KMS-11 (cell line): ENCODE measurements at regions not wholly inside any gene's neighbourhood (a gene's known extent, or its start where the extent isn't known, plus 50 kb on each side); places are given as distances from the start of the nearest gene placed in this dataset.

Source experiments
- H2AFZ ChIP-seq: fragments of 200-600 bp; sonication (generic); 2 replicates; pipeline ENCODE4 v1.6.1; 2016; ENCODE audit warnings: antibody characterized with exemption, mixed run types, low read depth
- H3K27ac ChIP-seq: fragments of 200-600 bp; sonication (generic); 2 replicates; pipeline ENCODE4 v1.6.1; 2016; ENCODE audit warnings: mild to moderate bottlenecking, mixed run types
- H3K27me3 ChIP-seq: fragments of 200-600 bp; sonication (generic); 2 replicates; pipeline ENCODE4 v1.6.1; 2017; ENCODE audit warnings: mild to moderate bottlenecking, low read depth, mixed run types, moderate library complexity; ENCODE audit not compliant: insufficient read depth
- H3K36me3 ChIP-seq: fragments of 200-600 bp; sonication (generic); 2 replicates; pipeline ENCODE4 v1.6.1; 2017; ENCODE audit warnings: mild to moderate bottlenecking, mixed run types; ENCODE audit not compliant: insufficient read depth
- H3K4me1 ChIP-seq: fragments of 200-600 bp; sonication (generic); 2 replicates; pipeline ENCODE4 v1.6.1; 2016; ENCODE audit warnings: mild to moderate bottlenecking, low read depth, mixed run types; ENCODE audit not compliant: poor library complexity, severe bottlenecking
- H3K4me2 ChIP-seq: fragments of 200-600 bp; sonication (generic); 2 replicates; pipeline ENCODE4 v1.7.0; 2016; ENCODE audit warnings: mild to moderate bottlenecking, mixed run types
- H3K4me3 ChIP-seq: fragments of 200-600 bp; sonication (generic); IDR thresholded peaks from 2 replicates; pipeline ENCODE4 v1.6.1; 2017; ENCODE audit warnings: low read depth, low read length, mixed read lengths; ENCODE audit not compliant: insufficient read depth
- H3K79me2 ChIP-seq: fragments of 200-600 bp; sonication (generic); 2 replicates; pipeline ENCODE4 v1.6.1; 2016; ENCODE audit warnings: low read depth, mixed run types; ENCODE audit not compliant: insufficient read depth
- H3K9ac ChIP-seq: fragments of 200-600 bp; sonication (generic); 2 replicates; pipeline ENCODE4 v1.6.1; 2016; ENCODE audit warnings: mild to moderate bottlenecking, mixed run types
- H4K20me1 ChIP-seq: fragments of 200-600 bp; sonication (generic); 2 replicates; pipeline ENCODE4 v1.6.1; 2016; ENCODE audit warnings: mild to moderate bottlenecking, mixed run types; ENCODE audit not compliant: insufficient read depth
- TF ChIP-seq, protein P1 (sequence below): fragments of 200-600 bp; sonication (generic); conservative IDR thresholded peaks from 2 replicates; pipeline ENCODE4 v1.6.1; 2017; ENCODE audit warnings: low read depth, mild to moderate bottlenecking, antibody characterized with exemption, low read length, moderate library complexity, mixed read lengths

DNA sequence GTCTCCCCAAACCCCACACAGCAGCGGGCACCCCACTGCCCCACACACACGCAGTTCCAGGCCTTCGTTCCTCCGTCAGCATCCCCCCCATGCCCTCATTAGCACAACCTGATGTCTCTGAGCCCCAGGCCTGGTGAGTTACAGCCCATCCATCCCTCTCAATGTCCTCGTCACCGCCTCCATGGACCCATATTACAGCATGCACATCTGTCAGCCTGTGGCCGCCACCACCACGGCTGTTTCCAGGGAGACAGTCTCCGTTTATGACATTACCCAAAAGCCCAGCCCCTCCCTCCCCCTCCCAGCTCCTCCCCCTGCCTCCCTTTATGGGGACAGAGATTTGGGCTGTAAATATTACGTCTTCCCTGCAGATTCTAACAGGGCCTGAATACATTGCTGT is 143.1 kb upstream of the LINGO1 start:
- H3K4me1 ChIP-seq, result no peaks in the 10 kb centered on the region
- H3K79me2 ChIP-seq, result no peaks in the 10 kb centered on the region
- peaks cover 30% of the 10 kb centered on the region; the same call in 1 of the 2 replicates for H3K27me3 ChIP-seq
- H3K36me3 ChIP-seq, result no peaks in the 10 kb centered on the region
- H3K4me3 ChIP-seq, result no peak overlapping the region
- H3K4me2 ChIP-seq, result no peak overlapping the region
- TF ChIP-seq, protein P1, sequence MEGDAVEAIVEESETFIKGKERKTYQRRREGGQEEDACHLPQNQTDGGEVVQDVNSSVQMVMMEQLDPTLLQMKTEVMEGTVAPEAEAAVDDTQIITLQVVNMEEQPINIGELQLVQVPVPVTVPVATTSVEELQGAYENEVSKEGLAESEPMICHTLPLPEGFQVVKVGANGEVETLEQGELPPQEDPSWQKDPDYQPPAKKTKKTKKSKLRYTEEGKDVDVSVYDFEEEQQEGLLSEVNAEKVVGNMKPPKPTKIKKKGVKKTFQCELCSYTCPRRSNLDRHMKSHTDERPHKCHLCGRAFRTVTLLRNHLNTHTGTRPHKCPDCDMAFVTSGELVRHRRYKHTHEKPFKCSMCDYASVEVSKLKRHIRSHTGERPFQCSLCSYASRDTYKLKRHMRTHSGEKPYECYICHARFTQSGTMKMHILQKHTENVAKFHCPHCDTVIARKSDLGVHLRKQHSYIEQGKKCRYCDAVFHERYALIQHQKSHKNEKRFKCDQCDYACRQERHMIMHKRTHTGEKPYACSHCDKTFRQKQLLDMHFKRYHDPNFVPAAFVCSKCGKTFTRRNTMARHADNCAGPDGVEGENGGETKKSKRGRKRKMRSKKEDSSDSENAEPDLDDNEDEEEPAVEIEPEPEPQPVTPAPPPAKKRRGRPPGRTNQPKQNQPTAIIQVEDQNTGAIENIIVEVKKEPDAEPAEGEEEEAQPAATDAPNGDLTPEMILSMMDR, result no peak
- no peak overlapping the region for H3K9ac ChIP-seq
- no peak overlapping the region for H2AFZ ChIP-seq
- H3K27ac ChIP-seq, result no peak overlapping the region
- H4K20me1 ChIP-seq, result no peaks in the 10 kb centered on the region

DNA sequence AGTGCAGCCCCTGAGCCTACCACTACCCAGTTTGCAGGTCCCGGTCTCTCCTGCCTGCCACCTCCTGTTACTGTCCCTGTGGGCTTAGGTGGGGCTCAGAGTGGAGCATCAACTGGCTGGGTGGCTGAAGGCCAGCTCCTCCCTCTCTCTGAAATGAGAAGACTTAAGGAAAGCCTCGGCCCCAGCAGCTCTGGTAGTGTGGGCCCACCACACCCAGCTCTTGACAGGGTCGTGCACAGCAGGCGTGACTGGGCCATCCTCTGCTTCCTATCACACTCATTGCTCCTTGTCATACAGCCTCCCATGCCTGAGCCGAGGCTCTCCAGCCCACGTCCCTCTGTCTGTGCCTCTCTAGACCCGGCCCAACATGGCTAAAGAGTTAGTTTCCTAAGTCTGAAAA is 142.7 kb upstream of the LINGO1 start:
- TF ChIP-seq, protein P1, result no peak
- H2AFZ ChIP-seq, result no peak overlapping the region
- H3K79me2 ChIP-seq, result no peaks in the 10 kb centered on the region
- no peak overlapping the region for H3K4me2 ChIP-seq
- H3K4me1 ChIP-seq, result no peaks in the 10 kb centered on the region
- no peak overlapping the region for H3K9ac ChIP-seq
- no peaks in the 10 kb centered on the region for H4K20me1 ChIP-seq
- H3K36me3 ChIP-seq, result no peaks in the 10 kb centered on the region
- no peak overlapping the region for H3K27ac ChIP-seq
- H3K4me3 ChIP-seq, result no peak overlapping the region
- H3K27me3 ChIP-seq, result peaks cover 30% of the 10 kb centered on the region; the same call in 1 of the 2 replicates

DNA sequence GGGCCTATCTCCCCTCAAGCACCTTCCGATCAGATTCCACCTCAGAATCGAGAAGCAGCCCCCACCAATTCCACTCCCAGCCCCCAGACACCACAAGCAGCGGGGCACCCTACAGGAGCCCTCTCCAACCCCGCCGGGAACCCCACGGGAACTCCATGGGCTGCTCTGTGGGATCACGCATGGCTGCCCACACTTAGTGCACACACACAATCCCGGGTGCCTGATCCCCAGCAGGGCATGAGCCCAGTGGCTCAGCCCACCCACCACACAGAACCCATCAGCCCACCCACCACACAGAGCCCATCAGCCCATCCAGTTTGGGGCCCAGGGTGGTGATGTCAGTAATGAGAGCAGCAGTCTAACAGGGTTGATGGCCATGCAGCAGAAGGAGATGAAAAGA is 141.6 kb upstream of the LINGO1 start:
- Histone ChIP-seq H3K27me3 (peaks cover 32% of the 10 kb centered on the region; the same call in 1 of the 2 replicates), H2AFZ (no peak overlapping the region), H3K27ac (no peak overlapping the region), H3K9ac (no peak overlapping the region), H4K20me1 (no peaks in the 10 kb centered on the region), H3K4me1 (peaks cover 3% of the 10 kb centered on the region), H3K4me3 (no peak overlapping the region), H3K79me2 (no peaks in the 10 kb centered on the region), H3K4me2 (no peak overlapping the region), H3K36me3 (no peaks in the 10 kb centered on the region)
- TF ChIP-seq, protein P1, result no peak

DNA sequence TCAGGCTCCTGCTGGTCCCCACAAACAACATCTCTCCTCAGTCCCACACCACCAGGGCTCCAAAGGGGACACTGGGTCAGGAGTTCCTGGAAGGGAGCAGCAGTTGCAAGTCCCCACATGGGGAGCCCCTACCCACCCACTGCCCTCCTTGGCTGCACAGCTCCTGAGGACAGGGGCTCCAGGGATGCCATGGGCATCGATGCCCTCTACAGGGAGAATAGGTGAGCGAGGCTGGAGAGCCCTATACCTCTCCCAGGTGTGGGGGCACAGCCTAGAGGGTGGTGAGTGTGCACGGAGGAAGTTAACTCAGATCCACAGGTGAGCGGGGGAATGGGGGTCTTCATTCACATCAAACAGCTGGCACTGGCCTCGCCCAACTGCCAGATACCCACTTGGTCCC is 141.2 kb upstream of the LINGO1 start:
- H2AFZ ChIP-seq, result no peak overlapping the region
- H3K79me2 ChIP-seq, result no peaks in the 10 kb centered on the region
- H3K9ac ChIP-seq, result no peak overlapping the region
- TF ChIP-seq, protein P1, result no peak
- H3K27ac ChIP-seq, result no peak overlapping the region
- no peaks in the 10 kb centered on the region for H4K20me1 ChIP-seq
- H3K4me3 ChIP-seq, result no peak overlapping the region
- peaks cover 29% of the 10 kb centered on the region; the same call in 1 of the 2 replicates for H3K27me3 ChIP-seq
- peaks cover 3% of the 10 kb centered on the region for H3K4me1 ChIP-seq
- H3K4me2 ChIP-seq, result no peak overlapping the region
- no peaks in the 10 kb centered on the region for H3K36me3 ChIP-seq
